HG02763 (cell line): ENCODE measurements at regions not wholly inside any gene's neighbourhood (a gene's known extent, or its start where the extent isn't known, plus 50 kb on each side); places are given as distances from the start of the nearest gene placed in this dataset.
"Not testable (repeated sequence)": the region's sequence is repeated elsewhere in the genome, so short reads cannot be mapped to it uniquely, and the experiment has no call there.

Experiments
- ATAC-seq: cut with Tn5 transposase; IDR thresholded peaks from one replicate; pipeline ENCODE4 v1.9.1; 2021; ENCODE audit warnings: mild to moderate bottlenecking, moderate library complexity; ENCODE audit not compliant: unreplicated experiment

GRCh38 chr9:82431121-82431520, 442.5 kb downstream of the SPATA31D1 start:
- no peak for ATAC-seq

- ATAC-seq, result not testable (repeated sequence)
These were observed 444.8 kb downstream of the SPATA31D1 start for GRCh38 chr9:82433290-82433931.

DNA sequence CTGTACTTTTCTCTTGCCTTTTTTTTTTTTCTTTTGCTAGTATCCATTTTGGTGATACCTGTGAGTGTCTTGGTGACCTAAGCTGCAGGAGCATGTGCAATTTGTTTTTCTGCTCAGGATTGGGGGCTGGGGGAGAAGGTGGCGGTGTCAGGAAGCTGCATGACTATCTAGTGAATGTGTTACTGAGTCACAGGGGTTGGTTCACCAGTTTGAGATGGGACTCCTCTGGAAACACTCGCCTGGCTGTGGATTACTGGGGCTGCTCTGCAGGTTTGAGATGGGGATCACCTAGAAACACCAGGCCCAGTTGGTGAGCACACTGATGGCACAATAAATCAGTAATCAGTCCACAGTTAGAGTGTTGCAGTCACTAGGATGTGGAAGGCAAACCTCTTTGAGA, 447.9 kb downstream of the SPATA31D1 start:
- no peak for ATAC-seq

DNA sequence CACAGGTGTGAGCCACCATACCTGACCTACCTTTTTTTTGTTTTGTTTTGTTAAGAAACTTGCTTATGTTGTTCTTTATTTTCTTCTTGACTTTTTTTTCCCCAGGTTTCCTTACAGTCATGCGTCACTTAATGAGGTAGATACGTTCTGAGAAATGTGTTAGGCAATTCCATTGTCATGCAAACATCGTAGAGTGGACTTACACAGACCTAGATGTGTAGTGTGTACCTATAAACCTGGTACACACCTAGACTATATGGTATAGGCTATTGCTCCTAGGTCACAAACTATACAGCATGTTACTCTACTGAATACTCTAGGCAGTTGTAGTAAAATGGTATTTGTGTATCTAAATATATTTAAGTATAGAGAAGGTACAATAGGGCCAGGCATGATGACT, 448.6 kb downstream of the SPATA31D1 start:
- not testable (repeated sequence) for ATAC-seq

- no peak for ATAC-seq
These were observed 450.0 kb downstream of the SPATA31D1 start for GRCh38 chr9:82438581-82438980.

GRCh38 chr9:82443312-82443711, 454.7 kb downstream of the SPATA31D1 start:
- ATAC-seq, result no peak

DNA sequence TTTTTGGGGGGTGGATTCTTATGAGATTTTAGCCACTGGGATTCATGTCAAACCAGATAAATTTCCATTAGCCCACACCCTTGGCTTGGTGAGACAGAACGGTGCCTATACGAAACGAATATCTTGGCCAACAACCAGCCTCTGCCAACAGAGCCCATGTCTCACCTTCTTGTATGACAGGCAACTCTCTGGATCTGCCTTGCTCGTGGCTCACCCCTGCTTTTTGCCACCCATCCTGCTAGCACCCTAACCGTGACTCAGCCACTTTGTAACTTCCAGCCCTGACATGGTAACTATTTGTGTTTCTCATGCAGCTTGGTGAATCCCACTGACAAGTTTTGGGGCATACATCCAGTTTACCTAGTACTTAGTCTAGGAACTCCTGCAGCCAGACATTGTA, 457.0 kb downstream of the SPATA31D1 start:
- no peak for ATAC-seq

- ATAC-seq, result no peak
These were observed 458.8 kb downstream of the SPATA31D1 start for GRCh38 chr9:82447343-82447742.

DNA sequence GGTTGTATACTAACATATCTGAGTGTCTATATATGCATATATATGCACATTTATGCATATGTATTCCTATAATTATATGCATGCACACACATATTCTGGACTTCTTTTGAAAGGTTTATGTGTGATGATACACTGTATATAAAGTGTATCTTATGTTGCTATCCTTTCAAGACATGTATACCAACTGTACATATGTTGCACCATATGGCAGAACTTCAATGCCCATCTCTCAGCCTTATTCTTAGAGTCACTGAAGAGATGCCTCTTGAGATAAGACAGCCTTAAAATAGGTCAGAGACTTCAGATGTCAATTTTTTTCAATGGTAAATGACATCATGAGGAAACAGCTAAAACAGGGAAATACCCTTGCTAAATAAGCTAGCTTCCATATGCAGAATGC, 461.4 kb downstream of the SPATA31D1 start:
- ATAC-seq, result no peak

DNA sequence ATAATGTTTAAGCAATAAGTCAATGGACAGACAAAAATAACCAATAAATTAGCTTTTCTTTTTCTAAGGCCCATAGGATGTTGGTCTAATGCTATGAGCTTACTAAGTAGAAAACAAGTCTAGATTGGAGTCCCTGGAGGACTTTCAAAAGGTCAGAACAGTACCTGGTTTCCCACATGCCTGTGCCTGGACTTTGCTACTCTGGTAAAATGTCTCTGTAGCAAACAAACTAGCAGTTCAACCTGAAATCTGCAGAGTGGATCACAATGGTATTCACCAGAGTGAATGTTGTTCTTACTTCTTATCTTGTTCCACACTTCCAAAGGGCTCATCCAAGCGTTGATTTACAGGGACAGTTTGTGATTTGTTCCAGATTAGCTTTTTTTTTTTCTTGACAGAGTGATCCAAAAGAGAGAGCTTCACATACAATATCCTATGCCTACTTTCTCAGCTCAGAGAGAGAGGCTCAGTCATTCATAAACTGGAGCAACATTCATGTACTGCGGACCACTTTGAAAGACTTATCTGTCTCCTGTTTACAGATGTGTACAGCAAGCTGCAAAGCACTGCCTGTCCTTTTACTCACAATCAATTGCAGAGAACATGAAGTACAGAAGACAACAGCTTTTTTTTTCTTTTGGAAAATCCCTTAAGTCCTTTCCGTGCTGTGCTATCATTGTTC, 466.1 kb downstream of the SPATA31D1 start:
- ATAC-seq, result no peak

DNA sequence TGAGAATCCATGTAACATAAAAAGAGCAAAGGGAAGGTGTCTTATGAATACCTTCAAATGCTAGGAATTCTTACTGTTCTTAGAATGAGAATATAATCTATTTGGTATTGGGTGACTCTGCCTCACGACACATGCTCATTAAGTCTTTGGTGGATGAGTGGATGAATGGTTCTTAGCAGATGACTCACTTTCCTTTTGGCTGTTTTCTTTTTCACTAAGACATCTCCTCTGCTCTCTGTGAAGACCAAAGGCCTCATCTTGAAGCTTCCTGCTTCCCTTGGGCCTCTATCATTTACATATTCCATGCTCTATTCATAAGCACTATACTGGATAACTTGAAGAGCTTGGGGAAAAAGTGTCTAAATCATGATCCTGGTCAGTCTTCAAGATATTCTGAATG, 468.1 kb downstream of the SPATA31D1 start:
- no peak for ATAC-seq

- no peak for ATAC-seq
These were observed 468.7 kb downstream of the SPATA31D1 start for GRCh38 chr9:82457298-82457697.

DNA sequence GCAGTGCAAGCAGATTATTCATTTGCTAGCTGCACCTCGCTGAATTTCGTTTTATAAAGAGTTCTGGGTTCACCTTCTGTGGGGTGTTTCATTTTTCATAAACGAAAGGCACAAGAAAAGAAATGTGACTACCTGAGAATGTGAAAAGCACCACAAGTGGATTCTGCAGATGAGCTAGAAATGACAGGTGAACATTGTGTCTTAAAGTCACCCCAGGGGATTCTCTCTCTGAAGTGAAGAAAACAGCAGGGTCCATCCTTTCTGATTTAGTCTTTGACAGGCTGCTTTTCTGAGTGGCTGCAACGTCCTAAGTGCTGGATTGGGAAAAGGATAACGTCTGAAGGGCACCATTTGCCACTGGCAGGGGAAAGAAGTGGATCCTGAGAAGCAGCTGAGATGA, 469.3 kb downstream of the SPATA31D1 start:
- ATAC-seq, result no peak

DNA sequence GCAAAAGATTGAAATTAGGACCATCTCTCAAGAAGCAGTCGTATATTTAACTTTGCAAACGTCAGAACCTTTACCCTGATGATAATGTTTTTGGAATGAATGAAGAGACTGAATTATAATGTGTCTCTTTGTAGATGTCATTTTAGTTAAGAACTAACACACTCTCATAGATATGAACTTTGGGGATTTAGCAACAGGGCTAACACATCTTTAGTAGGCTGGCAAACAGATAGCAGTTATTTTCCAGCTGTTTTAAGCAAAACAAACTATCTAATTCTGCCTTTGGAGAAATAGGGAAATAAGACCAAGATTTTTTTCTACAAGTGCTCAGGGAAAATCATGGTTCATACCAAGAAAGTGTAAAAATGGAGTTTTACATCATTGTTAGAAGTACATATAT, 469.7 kb downstream of the SPATA31D1 start:
- ATAC-seq, result no peak

DNA sequence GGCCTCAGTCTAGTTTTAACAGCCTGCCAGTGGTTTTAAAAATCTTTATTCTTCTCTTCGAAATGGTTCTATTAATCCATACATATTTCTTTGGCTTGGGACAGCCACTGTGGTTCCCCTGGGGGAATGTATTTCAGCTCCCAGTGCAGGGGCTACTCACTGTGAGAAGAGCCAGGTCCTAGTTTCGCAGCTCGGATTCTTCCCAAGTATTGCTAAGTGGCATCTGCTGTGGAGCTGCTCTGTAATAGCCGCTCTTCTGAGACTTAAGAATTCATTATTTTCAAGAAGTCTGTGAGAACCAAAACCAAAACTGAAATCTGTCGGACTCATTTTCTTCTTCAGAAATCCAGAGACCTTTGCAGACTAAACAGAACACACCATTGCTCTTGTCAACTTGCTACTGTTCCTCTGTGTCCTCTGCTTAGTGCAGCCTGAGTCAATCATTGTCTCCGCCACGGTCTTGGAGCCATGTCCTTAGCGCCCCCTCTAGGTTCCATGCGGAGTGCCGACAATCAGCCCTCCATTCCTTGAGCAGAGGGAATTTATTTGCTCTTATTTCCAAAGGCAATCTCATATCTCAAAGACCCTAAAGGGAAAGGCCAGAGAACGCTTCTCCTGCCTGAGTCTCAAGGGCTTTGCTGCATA, 478.2 kb downstream of the SPATA31D1 start:
- ATAC-seq, result no peak

DNA sequence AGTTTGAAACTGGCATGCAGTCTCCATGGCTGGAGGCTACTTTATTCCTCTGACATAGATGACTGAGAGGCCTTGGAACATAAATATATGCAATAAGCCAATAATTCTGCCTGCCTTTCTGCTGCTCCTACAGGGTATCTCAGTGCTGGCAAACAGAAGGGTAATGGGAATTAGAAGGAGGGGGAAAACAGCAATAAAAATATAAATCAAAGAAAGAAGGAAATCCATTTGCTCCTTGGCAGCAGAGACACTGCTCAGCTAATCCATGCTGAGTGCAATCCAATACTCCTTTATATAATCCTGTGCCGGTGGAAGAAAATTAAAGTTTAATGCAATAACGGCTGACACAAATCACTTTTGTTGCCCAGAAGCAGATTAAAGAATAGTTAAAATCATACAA, 478.9 kb downstream of the SPATA31D1 start:
- no peak for ATAC-seq

DNA sequence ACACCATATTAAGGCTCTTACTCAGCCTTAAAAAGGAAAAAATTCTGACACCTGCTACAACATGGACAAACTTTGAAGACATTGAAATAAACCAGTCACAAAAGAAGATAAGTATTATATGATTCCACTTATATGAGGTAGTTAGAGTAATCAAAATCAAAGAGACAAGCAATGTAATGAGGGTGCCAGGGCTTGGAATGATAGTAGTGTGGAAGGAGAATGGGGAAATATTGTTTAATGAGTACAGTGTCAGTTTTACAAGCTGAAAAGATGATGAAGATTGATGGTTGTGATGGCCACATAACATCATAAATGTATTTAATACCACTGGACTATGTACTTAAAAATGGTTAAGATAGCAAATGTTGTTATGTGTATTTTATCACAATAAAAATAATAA, 485.7 kb downstream of the SPATA31D1 start:
- ATAC-seq, result no peak

- no peak for ATAC-seq
These were observed 487.2 kb downstream of the SPATA31D1 start for GRCh38 chr9:82475584-82476301.

DNA sequence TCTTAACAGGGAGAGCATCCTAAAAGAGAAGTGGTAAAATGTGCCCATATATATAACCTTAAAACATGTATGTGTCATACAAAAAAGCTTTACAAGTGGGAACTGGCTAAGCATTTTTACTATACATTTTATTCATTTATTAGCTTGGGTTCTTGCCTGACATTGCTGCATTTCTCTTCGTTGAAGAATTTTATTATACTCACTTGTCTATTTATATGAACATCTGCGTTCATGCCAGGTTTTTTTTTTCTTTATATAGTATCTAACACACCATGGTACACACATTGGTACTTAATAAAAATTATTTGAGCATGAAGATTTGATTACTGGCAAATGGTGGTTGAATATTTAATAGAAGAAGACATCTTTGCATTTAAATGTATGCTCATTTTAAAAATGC, 492.3 kb downstream of the SPATA31D1 start:
- no peak for ATAC-seq

- no peak for ATAC-seq
These were observed 499.4 kb downstream of the SPATA31D1 start for GRCh38 chr9:82487935-82488312.

GRCh38 chr9:82488313-82489200, 500.0 kb downstream of the SPATA31D1 start:
- ATAC-seq, result no peak
